GM12878 (cell line): ENCODE measurements at regions not wholly inside any gene's neighbourhood (a gene's known extent, or its start where the extent isn't known, plus 50 kb on each side); places are given as distances from the start of the nearest gene placed in this dataset.

Experiments used
- BRCA1 ChIP-seq: IDR thresholded peaks from 2 replicates; pipeline ENCODE4 v1.6.1; 2011; ENCODE audit warnings: low read depth, low read length, improper control_type of control experiment
- ESRRA ChIP-seq: IDR thresholded peaks from 2 replicates; pipeline ENCODE4 v1.6.1; 2012; ENCODE audit warnings: mild to moderate bottlenecking, low read length, improper control_type of control experiment
- HDGF ChIP-seq: fragments of 450-650 bp; IDR thresholded peaks from 2 replicates; pipeline ENCODE4 v1.6.1; 2016; ENCODE audit warnings: antibody characterized with exemption
- MEF2A ChIP-seq: IDR thresholded peaks from 2 replicates; pipeline ENCODE4 v1.6.1; 2011; ENCODE audit warnings: low read depth, mild to moderate bottlenecking, low read length, moderate library complexity; ENCODE audit not compliant: insufficient read depth
- MEF2B ChIP-seq: fragments of 450-650 bp; IDR thresholded peaks from 2 replicates; pipeline ENCODE4 v1.6.1; 2018; ENCODE audit warnings: mild to moderate bottlenecking, moderate library complexity; ENCODE audit not compliant: partially characterized antibody, poor library complexity, severe bottlenecking
- RELA ChIP-seq: fragments of 450-650 bp; IDR thresholded peaks from 2 replicates; pipeline ENCODE4 v1.8.0; 2014; ENCODE audit warnings: borderline replicate concordance; ENCODE audit not compliant: partially characterized antibody
- SREBF1 ChIP-seq: IDR thresholded peaks from 2 replicates; pipeline ENCODE4 v1.6.1; 2012; ENCODE audit warnings: mild to moderate bottlenecking, low read length
- ZBED1 ChIP-seq: IDR thresholded peaks from 2 replicates; pipeline ENCODE4 v1.6.1; 2016; ENCODE audit warnings: borderline replicate concordance
- TF ChIP-seq, protein P1 (sequence below): fragments of 450-650 bp; conservative IDR thresholded peaks from 2 replicates; pipeline ENCODE4 v1.6.1; 2017; ENCODE audit warnings: mild to moderate bottlenecking, moderate library complexity
- TF ChIP-seq, protein P2 (sequence below): IDR thresholded peaks from 2 replicates; pipeline ENCODE4 v1.6.1; 2011; ENCODE audit warnings: mild to moderate bottlenecking, low read depth, low read length, moderate library complexity; ENCODE audit not compliant: insufficient replicate concordance
- TF ChIP-seq, protein P3 (sequence below): fragments of 150-350 bp; IDR thresholded peaks from 2 replicates; pipeline ENCODE4 v1.6.1; 2016; ENCODE audit warnings: low read depth, low read length
- TF ChIP-seq, protein P4 (sequence below): fragments of 450-650 bp; IDR thresholded peaks from 2 replicates; pipeline ENCODE4 v1.6.1; 2018; ENCODE audit warnings: borderline replicate concordance, mild to moderate bottlenecking; ENCODE audit not compliant: partially characterized antibody
- TF ChIP-seq, protein P5 (sequence below): fragments of 450-650 bp; IDR thresholded peaks from 2 replicates; pipeline ENCODE4 v1.6.1; 2017; ENCODE audit warnings: antibody characterized with exemption, mild to moderate bottlenecking, moderate library complexity

DNA sequence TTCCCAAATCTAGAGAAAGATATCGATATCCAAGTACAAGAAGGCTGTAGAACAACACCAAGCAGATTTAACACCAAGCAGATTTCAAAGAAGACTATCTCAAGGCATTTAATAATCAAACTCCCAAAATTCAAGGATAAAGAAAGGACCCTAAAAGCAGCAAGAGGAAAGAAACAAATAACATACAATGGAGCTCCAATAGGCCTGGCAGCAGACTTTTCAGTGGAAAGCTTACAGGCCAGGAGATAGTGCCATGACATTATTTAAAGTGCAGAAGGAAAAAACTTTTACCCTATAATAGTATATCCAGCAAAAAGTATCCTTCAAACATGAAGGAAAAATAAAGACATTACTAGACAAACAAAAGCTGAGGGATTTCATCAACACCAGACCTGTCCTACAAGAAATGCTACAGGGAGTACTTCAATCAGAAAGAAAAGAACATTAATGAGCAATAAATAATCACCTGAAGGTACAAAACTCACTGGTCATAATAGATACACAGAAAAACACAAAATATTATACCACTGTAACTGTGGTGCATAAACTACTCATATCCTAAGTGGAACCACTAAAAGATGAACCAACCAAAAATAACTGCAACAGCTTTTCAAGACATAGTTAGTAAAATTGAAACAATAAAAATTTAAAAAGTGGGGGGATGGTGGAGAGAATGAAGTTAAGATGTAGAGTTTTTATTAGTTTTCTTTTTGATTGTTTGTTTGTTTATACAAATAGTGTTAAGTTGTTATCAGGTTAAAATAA lies 267.2 kb downstream of the AUH start (continued):
- TF ChIP-seq, protein P1, sequence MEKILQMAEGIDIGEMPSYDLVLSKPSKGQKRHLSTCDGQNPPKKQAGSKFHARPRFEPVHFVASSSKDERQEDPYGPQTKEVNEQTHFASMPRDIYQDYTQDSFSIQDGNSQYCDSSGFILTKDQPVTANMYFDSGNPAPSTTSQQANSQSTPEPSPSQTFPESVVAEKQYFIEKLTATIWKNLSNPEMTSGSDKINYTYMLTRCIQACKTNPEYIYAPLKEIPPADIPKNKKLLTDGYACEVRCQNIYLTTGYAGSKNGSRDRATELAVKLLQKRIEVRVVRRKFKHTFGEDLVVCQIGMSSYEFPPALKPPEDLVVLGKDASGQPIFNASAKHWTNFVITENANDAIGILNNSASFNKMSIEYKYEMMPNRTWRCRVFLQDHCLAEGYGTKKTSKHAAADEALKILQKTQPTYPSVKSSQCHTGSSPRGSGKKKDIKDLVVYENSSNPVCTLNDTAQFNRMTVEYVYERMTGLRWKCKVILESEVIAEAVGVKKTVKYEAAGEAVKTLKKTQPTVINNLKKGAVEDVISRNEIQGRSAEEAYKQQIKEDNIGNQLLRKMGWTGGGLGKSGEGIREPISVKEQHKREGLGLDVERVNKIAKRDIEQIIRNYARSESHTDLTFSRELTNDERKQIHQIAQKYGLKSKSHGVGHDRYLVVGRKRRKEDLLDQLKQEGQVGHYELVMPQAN, result no peak
- no peak for TF ChIP-seq SREBF1
- TF ChIP-seq, protein P2, sequence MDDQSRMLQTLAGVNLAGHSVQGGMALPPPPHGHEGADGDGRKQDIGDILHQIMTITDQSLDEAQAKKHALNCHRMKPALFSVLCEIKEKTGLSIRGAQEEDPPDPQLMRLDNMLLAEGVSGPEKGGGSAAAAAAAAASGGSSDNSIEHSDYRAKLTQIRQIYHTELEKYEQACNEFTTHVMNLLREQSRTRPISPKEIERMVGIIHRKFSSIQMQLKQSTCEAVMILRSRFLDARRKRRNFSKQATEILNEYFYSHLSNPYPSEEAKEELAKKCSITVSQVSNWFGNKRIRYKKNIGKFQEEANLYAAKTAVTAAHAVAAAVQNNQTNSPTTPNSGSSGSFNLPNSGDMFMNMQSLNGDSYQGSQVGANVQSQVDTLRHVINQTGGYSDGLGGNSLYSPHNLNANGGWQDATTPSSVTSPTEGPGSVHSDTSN, result no peak
- TF ChIP-seq ZBED1, result no peak
- TF ChIP-seq, protein P3, sequence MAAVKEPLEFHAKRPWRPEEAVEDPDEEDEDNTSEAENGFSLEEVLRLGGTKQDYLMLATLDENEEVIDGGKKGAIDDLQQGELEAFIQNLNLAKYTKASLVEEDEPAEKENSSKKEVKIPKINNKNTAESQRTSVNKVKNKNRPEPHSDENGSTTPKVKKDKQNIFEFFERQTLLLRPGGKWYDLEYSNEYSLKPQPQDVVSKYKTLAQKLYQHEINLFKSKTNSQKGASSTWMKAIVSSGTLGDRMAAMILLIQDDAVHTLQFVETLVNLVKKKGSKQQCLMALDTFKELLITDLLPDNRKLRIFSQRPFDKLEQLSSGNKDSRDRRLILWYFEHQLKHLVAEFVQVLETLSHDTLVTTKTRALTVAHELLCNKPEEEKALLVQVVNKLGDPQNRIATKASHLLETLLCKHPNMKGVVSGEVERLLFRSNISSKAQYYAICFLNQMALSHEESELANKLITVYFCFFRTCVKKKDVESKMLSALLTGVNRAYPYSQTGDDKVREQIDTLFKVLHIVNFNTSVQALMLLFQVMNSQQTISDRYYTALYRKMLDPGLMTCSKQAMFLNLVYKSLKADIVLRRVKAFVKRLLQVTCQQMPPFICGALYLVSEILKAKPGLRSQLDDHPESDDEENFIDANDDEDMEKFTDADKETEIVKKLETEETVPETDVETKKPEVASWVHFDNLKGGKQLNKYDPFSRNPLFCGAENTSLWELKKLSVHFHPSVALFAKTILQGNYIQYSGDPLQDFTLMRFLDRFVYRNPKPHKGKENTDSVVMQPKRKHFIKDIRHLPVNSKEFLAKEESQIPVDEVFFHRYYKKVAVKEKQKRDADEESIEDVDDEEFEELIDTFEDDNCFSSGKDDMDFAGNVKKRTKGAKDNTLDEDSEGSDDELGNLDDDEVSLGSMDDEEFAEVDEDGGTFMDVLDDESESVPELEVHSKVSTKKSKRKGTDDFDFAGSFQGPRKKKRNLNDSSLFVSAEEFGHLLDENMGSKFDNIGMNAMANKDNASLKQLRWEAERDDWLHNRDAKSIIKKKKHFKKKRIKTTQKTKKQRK, result no peak
- TF ChIP-seq, protein P4, sequence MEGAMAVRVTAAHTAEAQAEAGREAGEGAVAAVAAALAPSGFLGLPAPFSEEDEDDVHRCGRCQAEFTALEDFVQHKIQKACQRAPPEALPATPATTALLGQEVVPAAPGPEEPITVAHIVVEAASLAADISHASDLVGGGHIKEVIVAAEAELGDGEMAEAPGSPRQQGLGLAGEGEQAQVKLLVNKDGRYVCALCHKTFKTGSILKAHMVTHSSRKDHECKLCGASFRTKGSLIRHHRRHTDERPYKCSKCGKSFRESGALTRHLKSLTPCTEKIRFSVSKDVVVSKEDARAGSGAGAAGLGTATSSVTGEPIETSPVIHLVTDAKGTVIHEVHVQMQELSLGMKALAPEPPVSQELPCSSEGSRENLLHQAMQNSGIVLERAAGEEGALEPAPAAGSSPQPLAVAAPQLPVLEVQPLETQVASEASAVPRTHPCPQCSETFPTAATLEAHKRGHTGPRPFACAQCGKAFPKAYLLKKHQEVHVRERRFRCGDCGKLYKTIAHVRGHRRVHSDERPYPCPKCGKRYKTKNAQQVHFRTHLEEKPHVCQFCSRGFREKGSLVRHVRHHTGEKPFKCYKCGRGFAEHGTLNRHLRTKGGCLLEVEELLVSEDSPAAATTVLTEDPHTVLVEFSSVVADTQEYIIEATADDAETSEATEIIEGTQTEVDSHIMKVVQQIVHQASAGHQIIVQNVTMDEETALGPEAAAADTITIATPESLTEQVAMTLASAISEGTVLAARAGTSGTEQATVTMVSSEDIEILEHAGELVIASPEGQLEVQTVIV, result no peak
- TF ChIP-seq ESRRA, result no peak
- 0 out of 2 replicates have a peak, but pooled peaks have one; percentile 63 for TF ChIP-seq MEF2A
- TF ChIP-seq, protein P5, sequence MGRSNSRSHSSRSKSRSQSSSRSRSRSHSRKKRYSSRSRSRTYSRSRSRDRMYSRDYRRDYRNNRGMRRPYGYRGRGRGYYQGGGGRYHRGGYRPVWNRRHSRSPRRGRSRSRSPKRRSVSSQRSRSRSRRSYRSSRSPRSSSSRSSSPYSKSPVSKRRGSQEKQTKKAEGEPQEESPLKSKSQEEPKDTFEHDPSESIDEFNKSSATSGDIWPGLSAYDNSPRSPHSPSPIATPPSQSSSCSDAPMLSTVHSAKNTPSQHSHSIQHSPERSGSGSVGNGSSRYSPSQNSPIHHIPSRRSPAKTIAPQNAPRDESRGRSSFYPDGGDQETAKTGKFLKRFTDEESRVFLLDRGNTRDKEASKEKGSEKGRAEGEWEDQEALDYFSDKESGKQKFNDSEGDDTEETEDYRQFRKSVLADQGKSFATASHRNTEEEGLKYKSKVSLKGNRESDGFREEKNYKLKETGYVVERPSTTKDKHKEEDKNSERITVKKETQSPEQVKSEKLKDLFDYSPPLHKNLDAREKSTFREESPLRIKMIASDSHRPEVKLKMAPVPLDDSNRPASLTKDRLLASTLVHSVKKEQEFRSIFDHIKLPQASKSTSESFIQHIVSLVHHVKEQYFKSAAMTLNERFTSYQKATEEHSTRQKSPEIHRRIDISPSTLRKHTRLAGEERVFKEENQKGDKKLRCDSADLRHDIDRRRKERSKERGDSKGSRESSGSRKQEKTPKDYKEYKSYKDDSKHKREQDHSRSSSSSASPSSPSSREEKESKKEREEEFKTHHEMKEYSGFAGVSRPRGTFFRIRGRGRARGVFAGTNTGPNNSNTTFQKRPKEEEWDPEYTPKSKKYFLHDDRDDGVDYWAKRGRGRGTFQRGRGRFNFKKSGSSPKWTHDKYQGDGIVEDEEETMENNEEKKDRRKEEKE, result no peak
- no peak for TF ChIP-seq BRCA1
- TF ChIP-seq RELA, result no peak
- TF ChIP-seq HDGF, result no peak
- TF ChIP-seq MEF2B, result no peak
